ENCODE measurements at regions not wholly inside any gene's neighbourhood (a gene's known extent, or its start where the extent isn't known, plus 50 kb on each side); places are given as distances from the start of the nearest gene placed in this dataset.

DNA sequence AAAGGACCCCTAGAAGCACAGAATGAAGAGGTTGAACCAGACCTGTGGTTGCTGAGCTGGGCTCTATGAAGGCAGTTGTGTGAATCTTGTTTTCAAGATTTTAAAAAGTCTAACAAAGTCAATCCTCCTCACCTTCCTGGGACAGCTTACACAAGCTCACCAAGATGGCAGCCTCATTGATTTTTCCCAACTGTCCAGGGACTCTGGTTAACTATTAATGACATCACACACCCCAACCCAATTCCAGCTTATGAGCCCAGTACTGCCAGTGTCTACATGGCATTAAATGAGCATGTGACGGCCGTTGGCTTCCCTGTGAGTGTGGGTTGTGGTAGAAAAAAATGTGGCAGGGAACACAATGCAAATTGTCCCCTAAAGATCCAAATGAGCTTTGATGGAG, 137.0 kb downstream of the CHST1 start:
- TF ChIP-seq CREB1 (IDR thresholded peaks at IDR 0.05; ENCODE audit: low read depth) (no peak), TCF12 (IDR thresholded peaks at IDR 0.05; ENCODE audit: low read depth) (no peak), TEAD4 (IDR thresholded peaks at IDR 0.05) (no peak), EGR1 (IDR thresholded peaks at IDR 0.05) (no peak), RAD21 (IDR thresholded peaks at IDR 0.05; ENCODE audit: low read depth) (no peak), CEBPB (IDR thresholded peaks at IDR 0.05) (no peak), ZBTB7A (IDR thresholded peaks at IDR 0.05; ENCODE audit: low read depth) (no peak), FOXM1 (IDR thresholded peaks at IDR 0.05; ENCODE audit: borderline replicate concordance, low read depth) (no peak), NFIC (IDR thresholded peaks at IDR 0.05) (no peak), TAF1 (IDR thresholded peaks at IDR 0.05; ENCODE audit: low read depth) (no peak), YY1 (IDR thresholded peaks at IDR 0.05; ENCODE audit: low read depth) (no peak), EP300 (IDR thresholded peaks at IDR 0.05; ENCODE audit: borderline replicate concordance) (no peak)
- TF ChIP-seq, protein P1, sequence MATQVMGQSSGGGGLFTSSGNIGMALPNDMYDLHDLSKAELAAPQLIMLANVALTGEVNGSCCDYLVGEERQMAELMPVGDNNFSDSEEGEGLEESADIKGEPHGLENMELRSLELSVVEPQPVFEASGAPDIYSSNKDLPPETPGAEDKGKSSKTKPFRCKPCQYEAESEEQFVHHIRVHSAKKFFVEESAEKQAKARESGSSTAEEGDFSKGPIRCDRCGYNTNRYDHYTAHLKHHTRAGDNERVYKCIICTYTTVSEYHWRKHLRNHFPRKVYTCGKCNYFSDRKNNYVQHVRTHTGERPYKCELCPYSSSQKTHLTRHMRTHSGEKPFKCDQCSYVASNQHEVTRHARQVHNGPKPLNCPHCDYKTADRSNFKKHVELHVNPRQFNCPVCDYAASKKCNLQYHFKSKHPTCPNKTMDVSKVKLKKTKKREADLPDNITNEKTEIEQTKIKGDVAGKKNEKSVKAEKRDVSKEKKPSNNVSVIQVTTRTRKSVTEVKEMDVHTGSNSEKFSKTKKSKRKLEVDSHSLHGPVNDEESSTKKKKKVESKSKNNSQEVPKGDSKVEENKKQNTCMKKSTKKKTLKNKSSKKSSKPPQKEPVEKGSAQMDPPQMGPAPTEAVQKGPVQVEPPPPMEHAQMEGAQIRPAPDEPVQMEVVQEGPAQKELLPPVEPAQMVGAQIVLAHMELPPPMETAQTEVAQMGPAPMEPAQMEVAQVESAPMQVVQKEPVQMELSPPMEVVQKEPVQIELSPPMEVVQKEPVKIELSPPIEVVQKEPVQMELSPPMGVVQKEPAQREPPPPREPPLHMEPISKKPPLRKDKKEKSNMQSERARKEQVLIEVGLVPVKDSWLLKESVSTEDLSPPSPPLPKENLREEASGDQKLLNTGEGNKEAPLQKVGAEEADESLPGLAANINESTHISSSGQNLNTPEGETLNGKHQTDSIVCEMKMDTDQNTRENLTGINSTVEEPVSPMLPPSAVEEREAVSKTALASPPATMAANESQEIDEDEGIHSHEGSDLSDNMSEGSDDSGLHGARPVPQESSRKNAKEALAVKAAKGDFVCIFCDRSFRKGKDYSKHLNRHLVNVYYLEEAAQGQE (IDR thresholded peaks at IDR 0.05; ENCODE audit: low read depth): no peak
- TF ChIP-seq, protein P2, sequence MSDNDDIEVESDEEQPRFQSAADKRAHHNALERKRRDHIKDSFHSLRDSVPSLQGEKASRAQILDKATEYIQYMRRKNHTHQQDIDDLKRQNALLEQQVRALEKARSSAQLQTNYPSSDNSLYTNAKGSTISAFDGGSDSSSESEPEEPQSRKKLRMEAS (IDR thresholded peaks at IDR 0.05): no peak
- TF ChIP-seq, protein P3, sequence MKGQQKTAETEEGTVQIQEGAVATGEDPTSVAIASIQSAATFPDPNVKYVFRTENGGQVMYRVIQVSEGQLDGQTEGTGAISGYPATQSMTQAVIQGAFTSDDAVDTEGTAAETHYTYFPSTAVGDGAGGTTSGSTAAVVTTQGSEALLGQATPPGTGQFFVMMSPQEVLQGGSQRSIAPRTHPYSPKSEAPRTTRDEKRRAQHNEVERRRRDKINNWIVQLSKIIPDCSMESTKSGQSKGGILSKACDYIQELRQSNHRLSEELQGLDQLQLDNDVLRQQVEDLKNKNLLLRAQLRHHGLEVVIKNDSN (IDR thresholded peaks at IDR 0.05): no peak

DNA sequence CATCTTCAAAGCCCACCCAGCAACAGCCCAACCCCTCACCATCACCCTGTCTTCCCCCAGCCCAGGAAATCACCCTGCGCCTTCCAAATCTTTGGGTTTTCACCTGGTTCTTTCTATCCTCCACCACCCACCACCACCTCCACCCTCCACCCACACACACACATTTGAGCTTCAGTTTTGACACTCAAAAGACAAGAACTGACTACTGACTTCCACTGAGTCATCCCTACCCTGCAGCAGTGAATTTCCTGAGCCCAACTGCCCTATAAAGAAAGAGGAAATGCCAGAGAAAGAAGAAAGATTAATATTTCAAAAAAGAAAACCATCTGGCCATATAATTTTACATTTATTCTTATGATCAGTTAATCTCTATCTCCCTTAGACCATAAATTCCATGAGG, 137.5 kb downstream of the CHST1 start:
- TF ChIP-seq EGR1 (IDR thresholded peaks at IDR 0.05): no peak
- TF ChIP-seq FOXM1 (IDR thresholded peaks at IDR 0.05; ENCODE audit: borderline replicate concordance, low read depth): no peak
- no peak for TF ChIP-seq TAF1 (IDR thresholded peaks at IDR 0.05; ENCODE audit: low read depth)
- no peak for TF ChIP-seq YY1 (IDR thresholded peaks at IDR 0.05; ENCODE audit: low read depth)
- TF ChIP-seq ZBTB7A (IDR thresholded peaks at IDR 0.05; ENCODE audit: low read depth): no peak
- no peak for TF ChIP-seq EP300 (IDR thresholded peaks at IDR 0.05; ENCODE audit: borderline replicate concordance)
- TF ChIP-seq, protein P3 (IDR thresholded peaks at IDR 0.05): no peak
- TF ChIP-seq, protein P2 (IDR thresholded peaks at IDR 0.05): no peak
- no peak for TF ChIP-seq TCF12 (IDR thresholded peaks at IDR 0.05; ENCODE audit: low read depth)
- TF ChIP-seq TEAD4 (IDR thresholded peaks at IDR 0.05): no peak
- no peak for TF ChIP-seq RAD21 (IDR thresholded peaks at IDR 0.05; ENCODE audit: low read depth)
- TF ChIP-seq, protein P1 (IDR thresholded peaks at IDR 0.05; ENCODE audit: low read depth): no peak
- no peak for TF ChIP-seq NFIC (IDR thresholded peaks at IDR 0.05)
- TF ChIP-seq CEBPB (IDR thresholded peaks at IDR 0.05): no peak
- TF ChIP-seq CREB1 (IDR thresholded peaks at IDR 0.05; ENCODE audit: low read depth): no peak

DNA sequence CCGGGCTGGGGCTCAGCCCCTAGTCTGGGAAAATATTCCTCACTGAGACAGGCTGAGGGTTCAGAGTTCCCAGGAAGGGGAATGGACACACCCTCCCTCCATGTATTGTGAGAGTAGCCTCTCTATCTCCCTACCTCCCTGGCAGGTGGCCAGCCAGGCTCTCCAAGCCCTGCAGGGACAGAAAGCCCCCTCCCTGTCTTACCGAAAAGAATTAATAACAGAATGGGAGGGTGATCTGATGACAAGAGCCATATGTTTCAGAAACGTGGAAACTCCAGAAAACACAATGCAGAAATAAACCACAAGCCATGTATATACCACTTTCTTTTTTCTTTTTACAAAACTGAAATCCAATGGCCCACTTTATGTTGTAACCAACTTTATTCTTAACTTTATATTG, 140.0 kb downstream of the CHST1 start:
- TF ChIP-seq NFIC (IDR thresholded peaks at IDR 0.05) (no peak), EGR1 (IDR thresholded peaks at IDR 0.05) (no peak), FOXM1 (IDR thresholded peaks at IDR 0.05; ENCODE audit: borderline replicate concordance, low read depth) (no peak), YY1 (IDR thresholded peaks at IDR 0.05; ENCODE audit: low read depth) (no peak), TEAD4 (IDR thresholded peaks at IDR 0.05) (no peak), RAD21 (IDR thresholded peaks at IDR 0.05; ENCODE audit: low read depth) (no peak), ZBTB7A (IDR thresholded peaks at IDR 0.05; ENCODE audit: low read depth) (no peak), CREB1 (IDR thresholded peaks at IDR 0.05; ENCODE audit: low read depth) (no peak), CEBPB (IDR thresholded peaks at IDR 0.05) (no peak), EP300 (IDR thresholded peaks at IDR 0.05; ENCODE audit: borderline replicate concordance) (no peak)
- TF ChIP-seq, protein P2 (IDR thresholded peaks at IDR 0.05): no peak
- TF ChIP-seq, protein P1 (IDR thresholded peaks at IDR 0.05; ENCODE audit: low read depth): no peak

DNA sequence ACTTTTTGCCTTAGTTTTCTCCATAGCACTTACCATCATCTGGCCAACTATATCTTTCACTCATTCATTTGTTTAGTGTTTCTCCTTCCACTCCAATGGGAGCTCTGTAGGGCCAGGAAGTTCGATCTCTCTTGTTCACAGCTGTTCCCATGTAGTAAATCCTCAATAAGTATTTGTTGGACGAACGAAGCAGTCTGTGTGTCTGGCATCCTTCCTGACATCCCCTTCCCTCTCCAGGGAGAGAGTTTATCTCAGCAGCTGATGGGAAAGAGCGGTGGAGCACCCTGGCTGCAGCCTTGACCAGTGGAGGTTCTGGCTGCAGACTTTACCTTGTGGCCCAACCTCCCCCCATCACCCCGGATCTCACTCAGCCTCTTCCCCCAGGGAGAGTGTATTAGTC, 141.7 kb downstream of the CHST1 start:
- no peak for TF ChIP-seq TAF1 (IDR thresholded peaks at IDR 0.05; ENCODE audit: low read depth)
- TF ChIP-seq, protein P1 (IDR thresholded peaks at IDR 0.05; ENCODE audit: low read depth): no peak
- TF ChIP-seq TCF12 (IDR thresholded peaks at IDR 0.05; ENCODE audit: low read depth): no peak
- TF ChIP-seq, protein P3 (IDR thresholded peaks at IDR 0.05): no peak
- TF ChIP-seq FOXM1 (IDR thresholded peaks at IDR 0.05; ENCODE audit: borderline replicate concordance, low read depth): no peak
- TF ChIP-seq CEBPB (IDR thresholded peaks at IDR 0.05): no peak
- TF ChIP-seq EGR1 (IDR thresholded peaks at IDR 0.05): no peak

Data from Ishikawa (cell line).